ENCODE measurements at regions not wholly inside any gene's neighbourhood (a gene's known extent, or its start where the extent isn't known, plus 50 kb on each side); places are given as distances from the start of the nearest gene placed in this dataset.

GRCh38 chr14:98808494-98809407 is 463.2 kb downstream of the BCL11B start:
- TF ChIP-seq ZFX (IDR thresholded peaks at IDR 0.05; ENCODE audit: borderline replicate concordance) (no peak), CTCF (IDR thresholded peaks at IDR 0.05) (no peak)
- H3K27ac ChIP-seq = no peak overlapping the region

- TF ChIP-seq ZFX (IDR thresholded peaks at IDR 0.05; ENCODE audit: borderline replicate concordance) (no peak), CTCF (IDR thresholded peaks at IDR 0.05) (no peak)
- no peak overlapping the region for H3K27ac ChIP-seq
Observed at GRCh38 chr14:98816195-98816594, 455.8 kb downstream of the BCL11B start.

GRCh38 chr14:98816720-98817119 is 455.3 kb downstream of the BCL11B start:
- H3K27ac ChIP-seq = no peak overlapping the region
- TF ChIP-seq ZFX (IDR thresholded peaks at IDR 0.05; ENCODE audit: borderline replicate concordance) = no peak
- TF ChIP-seq CTCF (IDR thresholded peaks at IDR 0.05) = no peak

GRCh38 chr14:98819132-98819866 is 452.7 kb downstream of the BCL11B start:
- H3K27ac ChIP-seq = no peak overlapping the region
- TF ChIP-seq ZFX (IDR thresholded peaks at IDR 0.05; ENCODE audit: borderline replicate concordance) = no peak
- no peak for TF ChIP-seq CTCF (IDR thresholded peaks at IDR 0.05)

- TF ChIP-seq ZFX (IDR thresholded peaks at IDR 0.05; ENCODE audit: borderline replicate concordance) = no peak
- TF ChIP-seq CTCF (IDR thresholded peaks at IDR 0.05) = no peak
- no peak overlapping the region for H3K27ac ChIP-seq
Observed at GRCh38 chr14:98819867-98820206, 452.2 kb downstream of the BCL11B start.

- TF ChIP-seq CTCF (IDR thresholded peaks at IDR 0.05) = no peak
- no peak for TF ChIP-seq ZFX (IDR thresholded peaks at IDR 0.05; ENCODE audit: borderline replicate concordance)
- no peak overlapping the region for H3K27ac ChIP-seq
Observed at GRCh38 chr14:98822917-98823316, 449.1 kb downstream of the BCL11B start.

- H3K27ac ChIP-seq = no peak overlapping the region
- TF ChIP-seq ZFX (IDR thresholded peaks at IDR 0.05; ENCODE audit: borderline replicate concordance) (no peak), CTCF (IDR thresholded peaks at IDR 0.05) (no peak)
Observed at GRCh38 chr14:98826618-98827017, 445.4 kb downstream of the BCL11B start.
